ENCODE measurements at regions not wholly inside any gene's neighbourhood (a gene's known extent, or its start where the extent isn't known, plus 50 kb on each side); places are given as distances from the start of the nearest gene placed in this dataset.

GRCh38 chrX:2584251-2585157, 83.7 kb upstream of the DHRSX start:
- ChIA-PET CTCF (no interaction called here), POLR2A (no interaction called here)
- Histone ChIP-seq H3K79me2 (ENCODE audit: control insufficient read depth, insufficient read depth, low read length) (no peaks in the 10 kb centered on the region), H3K27ac (ENCODE audit: low read length in 2 of 2) (no peak overlapping the region), H3K4me2 (replicated peaks; ENCODE audit: low read depth, low read length, poor library complexity, severe bottlenecking) (peak overlapping the region; percentile 15), H3K9ac (ENCODE audit: low read length) (no peak overlapping the region), H3K27me3 (replicated peaks in 1 of 4; ENCODE audit: control extremely low read depth in 1 of 4, control insufficient read depth in 3 of 4, insufficient read depth in 4 of 4, low read length in 3 of 4) (peaks cover 0 to 44% (median 25%) of the 10 kb centered on the region in 4 experiments), H3K4me1 (ENCODE audit: control insufficient read depth in 2 of 2, insufficient read depth in 2 of 2, low read length in 2 of 2) (peaks cover 15 to 16% of the 10 kb centered on the region in 2 donors), H3K4me3 (ENCODE audit: control extremely low read depth in 1 of 5, extremely low read depth in 1 of 5, insufficient read depth in 1 of 5, low read depth in 2 of 5, low read length in 4 of 5) (no peak overlapping the region), H3K36me3 (replicated peaks in 1 of 2; ENCODE audit: control extremely low read depth in 1 of 2, control insufficient read depth in 1 of 2, extremely low read depth in 1 of 2, insufficient read depth in 2 of 2, low read length in 1 of 2) (no peaks in the 10 kb centered on the region), H2AFZ (ENCODE audit: insufficient read depth, low read depth, low read length, poor library complexity, severe bottlenecking) (no peak overlapping the region), H4K20me1 (ENCODE audit: control insufficient read depth, insufficient read depth, low read length, poor library complexity, severe bottlenecking) (no peaks in the 10 kb centered on the region), H3K9me3 (ENCODE audit: control extremely low read depth in 1 of 3, control insufficient read depth in 2 of 3, insufficient read depth in 1 of 3, low read length in 2 of 3) (peaks cover 0 to 4% (median 0%) of the 10 kb centered on the region in 3 donors)
- 2% methylated on average over 54 of the region's 73 CpGs for WGBS (ENCODE audit: insufficient coverage)
- intact Hi-C loops (cut with micrococcal nuclease), result no loop called here
- DNase-seq (no peak), ATAC-seq (ENCODE audit: low read depth) (no peak)
- TF ChIP-seq EZH2 (IDR thresholded peaks at IDR 0.05; ENCODE audit: borderline replicate concordance, insufficient read depth, low read depth, low read length, poor library complexity, severe bottlenecking) (no peak), CTCF (IDR thresholded peaks at IDR 0.05) (no peak)
- H3K4me1 Mint-ChIP-seq, result peaks cover 14% of the 10 kb centered on the region
- H3K27me3 Mint-ChIP-seq, result peaks cover 41% of the 10 kb centered on the region
- no peaks in the 10 kb centered on the region for H3K9me3 Mint-ChIP-seq (ENCODE audit: insufficient read depth)
- no peak overlapping the region for H3K27ac Mint-ChIP-seq
- peak overlapping the region; percentile 85 for H3K4me3 Mint-ChIP-seq
